Body of pancreas (tissue), 4 donors: ENCODE measurements at regions not wholly inside any gene's neighbourhood (a gene's known extent, or its start where the extent isn't known, plus 50 kb on each side); places are given as distances from the start of the nearest gene placed in this dataset.

Source experiments
- POLR2A ChIP-seq, 3 donors: fragments of 450-650 bp; IDR thresholded peaks; one replicate each; pipeline ENCODE4 v1.6.1; 2016; ENCODE audit warnings: antibody characterized with exemption in 3 of 3, mild to moderate bottlenecking in 2 of 3
- TF ChIP-seq, protein P1 (sequence below), 7 experiments: fragments of 450-650 bp in 4 of 7; fragments of 200-600 bp in 3 of 7; sonication (generic) in 3 of 7; IDR thresholded peaks; one replicate each; pipeline ENCODE4 v1.5.1; 2016 to 2019; ENCODE audit warnings: antibody characterized with exemption in 7 of 7

DNA sequence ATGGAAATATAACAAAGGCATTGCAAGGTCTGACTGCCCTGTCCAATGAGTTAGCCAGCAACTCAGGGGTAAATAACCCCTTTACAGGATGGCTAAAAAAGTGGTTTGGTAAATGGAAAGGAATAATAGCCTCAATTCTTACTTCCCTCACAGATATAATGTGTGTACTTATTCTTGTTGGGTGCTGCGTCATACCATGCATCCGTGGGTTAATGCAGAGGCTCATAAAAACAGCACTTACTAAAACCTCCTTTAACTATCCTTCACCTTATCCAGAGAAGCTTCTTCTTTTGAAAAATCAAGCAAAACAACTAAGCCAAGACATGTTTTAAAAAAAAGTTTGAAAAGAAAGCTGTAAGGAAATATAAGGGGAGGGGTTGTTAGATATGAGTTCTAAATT is 301.0 kb downstream of the PAPSS1 start:
- TF ChIP-seq, protein P1, sequence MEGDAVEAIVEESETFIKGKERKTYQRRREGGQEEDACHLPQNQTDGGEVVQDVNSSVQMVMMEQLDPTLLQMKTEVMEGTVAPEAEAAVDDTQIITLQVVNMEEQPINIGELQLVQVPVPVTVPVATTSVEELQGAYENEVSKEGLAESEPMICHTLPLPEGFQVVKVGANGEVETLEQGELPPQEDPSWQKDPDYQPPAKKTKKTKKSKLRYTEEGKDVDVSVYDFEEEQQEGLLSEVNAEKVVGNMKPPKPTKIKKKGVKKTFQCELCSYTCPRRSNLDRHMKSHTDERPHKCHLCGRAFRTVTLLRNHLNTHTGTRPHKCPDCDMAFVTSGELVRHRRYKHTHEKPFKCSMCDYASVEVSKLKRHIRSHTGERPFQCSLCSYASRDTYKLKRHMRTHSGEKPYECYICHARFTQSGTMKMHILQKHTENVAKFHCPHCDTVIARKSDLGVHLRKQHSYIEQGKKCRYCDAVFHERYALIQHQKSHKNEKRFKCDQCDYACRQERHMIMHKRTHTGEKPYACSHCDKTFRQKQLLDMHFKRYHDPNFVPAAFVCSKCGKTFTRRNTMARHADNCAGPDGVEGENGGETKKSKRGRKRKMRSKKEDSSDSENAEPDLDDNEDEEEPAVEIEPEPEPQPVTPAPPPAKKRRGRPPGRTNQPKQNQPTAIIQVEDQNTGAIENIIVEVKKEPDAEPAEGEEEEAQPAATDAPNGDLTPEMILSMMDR (IDR thresholded peaks at IDR 0.05) = no peak
- TF ChIP-seq POLR2A (IDR thresholded peaks at IDR 0.05) = no peak
